Loucy (cell line): ENCODE measurements at regions not wholly inside any gene's neighbourhood (a gene's known extent, or its start where the extent isn't known, plus 50 kb on each side); places are given as distances from the start of the nearest gene placed in this dataset.

ENCODE experiments used
- H2AFZ ChIP-seq: fragments of 200-600 bp; sonication (generic); 2 replicates; pipeline ENCODE4 v1.6.0; 2016; ENCODE audit warnings: antibody characterized with exemption, mild to moderate bottlenecking, low read length, moderate library complexity
- H3F3A ChIP-seq: fragments of 200-600 bp; 2 replicates; pipeline ENCODE4 v1.6.0; 2016; ENCODE audit warnings: antibody characterized with exemption, low read depth, mild to moderate bottlenecking
- H3K27me3 ChIP-seq: fragments of 200-600 bp; sonication (generic); 2 replicates; pipeline ENCODE4 v1.6.1; 2014; ENCODE audit warnings: low read length, mild to moderate bottlenecking; ENCODE audit not compliant: insufficient read depth, poor library complexity, severe bottlenecking
- H3K36me3 ChIP-seq: fragments of 200-600 bp; sonication (generic); 2 replicates; pipeline ENCODE4 v1.6.1; 2016; ENCODE audit warnings: low read length; ENCODE audit not compliant: insufficient read depth
- H3K4me1 ChIP-seq: fragments of 200-600 bp; sonication (generic); 2 replicates; pipeline ENCODE4 v1.5.1; 2014; ENCODE audit warnings: low read length, mild to moderate bottlenecking; ENCODE audit not compliant: insufficient read depth, poor library complexity, severe bottlenecking
- H3K4me2 ChIP-seq: fragments of 200-600 bp; sonication (generic); 2 replicates; pipeline ENCODE4 v1.6.0; 2014; ENCODE audit warnings: antibody characterized with exemption, low read length, low read depth, mild to moderate bottlenecking; ENCODE audit not compliant: poor library complexity, severe bottlenecking
- H3K4me3 ChIP-seq: fragments of 200-600 bp; sonication (generic); 2 replicates; pipeline ENCODE4 v1.5.1; 2014; ENCODE audit warnings: low read length, mild to moderate bottlenecking, mixed read lengths; ENCODE audit not compliant: poor library complexity, severe bottlenecking
- H3K79me2 ChIP-seq: fragments of 200-600 bp; sonication (generic); 2 replicates; pipeline ENCODE4 v1.6.1; 2014; ENCODE audit warnings: low read length; ENCODE audit not compliant: insufficient read depth
- H3K9ac ChIP-seq: fragments of 200-600 bp; sonication (generic); 2 replicates; pipeline ENCODE4 v1.6.0; 2014; ENCODE audit warnings: mild to moderate bottlenecking, low read depth, low read length, moderate library complexity; ENCODE audit not compliant: poor library complexity, severe bottlenecking
- H3K9me2 ChIP-seq: fragments of 200-600 bp; sonication (generic); replicated peaks from 2 replicates; pipeline ENCODE4 v1.6.1; 2016; ENCODE audit warnings: low read depth, low read length, mixed read lengths
- H3K9me3 ChIP-seq: fragments of 200-600 bp; sonication (generic); 2 replicates; pipeline ENCODE4 v1.6.1; 2014; ENCODE audit warnings: mild to moderate bottlenecking, antibody characterized with exemption, low read length, low read depth; ENCODE audit not compliant: insufficient read depth
- H4K20me1 ChIP-seq: fragments of 200-600 bp; sonication (generic); 2 replicates; pipeline ENCODE4 v1.6.0; 2014; ENCODE audit warnings: antibody characterized with exemption, low read length, mild to moderate bottlenecking; ENCODE audit not compliant: insufficient read depth, poor library complexity, severe bottlenecking
- CTCF ChIP-seq: fragments of 200-600 bp; sonication (generic); conservative IDR thresholded peaks from 2 replicates; pipeline ENCODE4 v1.5.1; 2014; ENCODE audit warnings: mild to moderate bottlenecking, antibody characterized with exemption, low read length
- EZH2phosphoT487 ChIP-seq: fragments of 200-600 bp; IDR thresholded peaks from 2 replicates; pipeline ENCODE4 v1.6.1; 2018; ENCODE audit warnings: antibody characterized with exemption, mild to moderate bottlenecking, moderate library complexity, borderline replicate concordance

GRCh38 chr11:79809487-79809886 is 368.7 kb upstream of the TENM4 start:
- no peak overlapping the region for H3K4me3 ChIP-seq
- no peaks in the 10 kb centered on the region for H3K9me2 ChIP-seq
- H3K9me3 ChIP-seq, result no peaks in the 10 kb centered on the region; the same call in 1 of the 2 replicates
- no peaks in the 10 kb centered on the region for H3F3A ChIP-seq
- H3K79me2 ChIP-seq, result no peaks in the 10 kb centered on the region
- no peaks in the 10 kb centered on the region for H3K36me3 ChIP-seq
- H3K4me1 ChIP-seq, result no peaks in the 10 kb centered on the region
- TF ChIP-seq CTCF, result no peak
- no peak for TF ChIP-seq EZH2phosphoT487
- H4K20me1 ChIP-seq, result no peaks in the 10 kb centered on the region
- no peaks in the 10 kb centered on the region for H3K27me3 ChIP-seq
- H2AFZ ChIP-seq, result no peak overlapping the region
- no peak overlapping the region for H3K9ac ChIP-seq
- H3K4me2 ChIP-seq, result no peak overlapping the region

DNA sequence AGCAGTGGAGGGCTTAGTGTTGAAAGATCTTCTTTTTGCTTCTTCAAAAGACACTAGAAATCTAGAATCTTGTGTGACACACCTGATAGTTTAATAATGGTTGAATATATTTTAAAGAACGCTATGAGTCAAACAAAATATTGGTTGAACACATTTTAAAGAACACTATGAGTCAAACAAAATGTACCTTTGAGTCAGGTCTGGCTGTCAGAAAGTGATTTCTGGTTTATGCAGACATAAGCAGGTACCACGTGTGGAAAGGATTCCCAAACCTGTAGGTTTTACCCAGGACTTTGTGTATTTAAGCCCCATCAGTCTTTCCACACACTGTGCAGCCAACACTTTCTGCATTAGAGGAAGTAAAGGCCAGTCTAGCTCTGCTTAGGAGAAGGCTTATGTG is 366.7 kb upstream of the TENM4 start:
- no peak overlapping the region for H3K4me3 ChIP-seq
- H3F3A ChIP-seq, result no peaks in the 10 kb centered on the region
- H4K20me1 ChIP-seq, result no peaks in the 10 kb centered on the region
- no peaks in the 10 kb centered on the region for H3K4me1 ChIP-seq
- no peaks in the 10 kb centered on the region; the same call in 1 of the 2 replicates for H3K9me3 ChIP-seq
- H3K9ac ChIP-seq, result no peak overlapping the region
- TF ChIP-seq EZH2phosphoT487 (no peak), CTCF (no peak)
- H3K4me2 ChIP-seq, result no peak overlapping the region
- H3K79me2 ChIP-seq, result no peaks in the 10 kb centered on the region
- H3K9me2 ChIP-seq, result no peaks in the 10 kb centered on the region
- H3K27me3 ChIP-seq, result no peaks in the 10 kb centered on the region
- H2AFZ ChIP-seq, result no peak overlapping the region
- H3K36me3 ChIP-seq, result no peaks in the 10 kb centered on the region

DNA sequence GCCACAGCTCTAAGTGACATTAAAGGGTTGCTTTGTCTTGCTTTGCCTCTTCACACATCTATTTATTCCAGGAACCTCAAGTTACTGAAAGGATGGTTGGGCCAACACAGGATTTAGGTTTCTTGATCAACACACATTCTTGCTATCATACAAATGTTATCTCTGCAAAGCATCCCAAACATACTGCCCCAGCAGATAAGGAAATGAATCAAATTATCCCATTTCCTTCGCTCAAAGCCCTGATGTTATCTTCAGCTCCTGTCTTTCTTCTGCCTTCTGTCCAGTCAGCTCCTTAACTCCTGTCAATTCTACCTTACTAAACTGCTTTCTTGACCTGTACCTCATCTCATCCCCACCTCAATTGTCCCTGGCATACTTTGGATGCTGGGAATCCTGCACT is 355.9 kb upstream of the TENM4 start:
- no peaks in the 10 kb centered on the region for H3K9me3 ChIP-seq
- H3K4me1 ChIP-seq, result no peaks in the 10 kb centered on the region
- H3F3A ChIP-seq, result no peaks in the 10 kb centered on the region
- H3K79me2 ChIP-seq, result no peaks in the 10 kb centered on the region
- H3K4me2 ChIP-seq, result no peak overlapping the region
- TF ChIP-seq CTCF (no peak), EZH2phosphoT487 (no peak)
- H3K4me3 ChIP-seq, result no peak overlapping the region
- H3K9me2 ChIP-seq, result no peaks in the 10 kb centered on the region
- H2AFZ ChIP-seq, result no peak overlapping the region
- H3K9ac ChIP-seq, result no peak overlapping the region
- no peaks in the 10 kb centered on the region for H4K20me1 ChIP-seq
- H3K36me3 ChIP-seq, result no peaks in the 10 kb centered on the region
- H3K27me3 ChIP-seq, result no peaks in the 10 kb centered on the region
